HG03565 (cell line): ENCODE measurements at regions not wholly inside any gene's neighbourhood (a gene's known extent, or its start where the extent isn't known, plus 50 kb on each side); places are given as distances from the start of the nearest gene placed in this dataset.

Source experiments
- ATAC-seq: cut with Tn5 transposase; IDR thresholded peaks from one replicate; pipeline ENCODE4 v1.9.1; 2021; ENCODE audit warnings: mild to moderate bottlenecking, moderate library complexity; ENCODE audit not compliant: unreplicated experiment

DNA sequence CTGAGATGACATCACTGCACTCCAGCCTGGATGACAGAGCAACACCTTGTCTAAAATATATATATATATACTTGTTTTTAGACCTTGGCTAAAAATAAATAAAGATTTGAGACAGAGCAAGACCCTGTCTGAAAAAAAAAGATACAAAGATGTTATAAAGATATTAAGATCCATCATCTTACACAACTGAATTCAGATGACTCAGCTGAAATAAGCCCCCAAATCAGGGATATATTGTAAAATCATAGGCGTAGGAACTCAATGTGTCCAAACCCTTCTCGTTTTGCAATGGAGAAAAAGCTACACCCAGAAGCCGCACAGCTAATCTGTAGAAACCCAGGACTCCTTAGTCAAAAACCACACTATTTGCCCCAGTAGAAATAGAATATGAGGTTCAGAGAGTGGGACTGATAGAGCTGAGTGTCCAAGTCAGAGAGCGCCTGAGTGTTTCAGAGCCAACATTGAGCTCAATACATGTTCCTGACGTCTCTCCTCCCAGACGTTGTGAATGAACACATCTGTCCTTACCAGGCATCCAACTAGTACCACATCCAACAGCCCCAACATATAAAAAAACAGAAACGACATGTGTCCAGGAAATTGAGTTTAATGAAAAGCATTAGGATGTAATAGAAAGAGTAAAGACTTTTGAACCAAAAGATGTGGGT lies 207.9 kb upstream of the BLID start:
- ATAC-seq: no peak

DNA sequence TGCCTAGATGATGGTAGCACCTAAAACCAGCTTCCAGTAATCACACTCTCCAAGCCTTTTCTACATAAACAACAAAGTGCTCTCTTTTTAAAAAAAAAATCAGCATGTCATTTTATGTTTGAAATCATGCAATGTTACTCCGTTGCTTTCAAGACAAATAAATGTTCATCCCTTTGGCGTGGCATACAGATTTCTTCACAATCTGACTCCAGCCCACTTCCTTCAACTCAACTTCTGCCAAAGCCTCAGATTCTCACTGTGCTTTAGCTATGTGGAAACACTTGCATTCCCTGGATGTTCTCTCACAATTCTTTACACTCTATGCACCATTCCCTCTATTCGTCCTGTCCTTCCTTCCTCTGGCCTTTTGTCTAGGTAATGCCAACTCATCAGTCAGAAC lies 206.3 kb upstream of the BLID start:
- ATAC-seq: no peak

DNA sequence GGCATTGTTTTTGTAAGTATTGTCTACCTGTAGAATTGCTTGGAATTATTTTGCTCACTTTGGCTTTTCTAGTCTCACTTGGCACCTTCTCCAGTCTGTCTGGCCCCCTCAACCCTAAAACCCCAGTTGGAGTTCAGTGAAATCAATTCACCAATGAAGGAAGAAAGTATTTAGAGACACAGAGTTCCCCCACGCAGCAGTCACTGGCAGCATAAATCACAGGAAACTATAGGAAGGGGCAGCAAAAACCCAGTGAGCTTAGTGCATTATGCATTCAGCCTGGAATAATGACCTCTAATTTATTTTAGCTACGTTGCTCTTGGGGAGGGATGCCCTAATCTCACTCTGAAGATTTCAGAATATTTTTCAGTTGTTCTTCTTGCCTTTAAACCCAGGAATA lies 204.7 kb upstream of the BLID start:
- no peak for ATAC-seq

DNA sequence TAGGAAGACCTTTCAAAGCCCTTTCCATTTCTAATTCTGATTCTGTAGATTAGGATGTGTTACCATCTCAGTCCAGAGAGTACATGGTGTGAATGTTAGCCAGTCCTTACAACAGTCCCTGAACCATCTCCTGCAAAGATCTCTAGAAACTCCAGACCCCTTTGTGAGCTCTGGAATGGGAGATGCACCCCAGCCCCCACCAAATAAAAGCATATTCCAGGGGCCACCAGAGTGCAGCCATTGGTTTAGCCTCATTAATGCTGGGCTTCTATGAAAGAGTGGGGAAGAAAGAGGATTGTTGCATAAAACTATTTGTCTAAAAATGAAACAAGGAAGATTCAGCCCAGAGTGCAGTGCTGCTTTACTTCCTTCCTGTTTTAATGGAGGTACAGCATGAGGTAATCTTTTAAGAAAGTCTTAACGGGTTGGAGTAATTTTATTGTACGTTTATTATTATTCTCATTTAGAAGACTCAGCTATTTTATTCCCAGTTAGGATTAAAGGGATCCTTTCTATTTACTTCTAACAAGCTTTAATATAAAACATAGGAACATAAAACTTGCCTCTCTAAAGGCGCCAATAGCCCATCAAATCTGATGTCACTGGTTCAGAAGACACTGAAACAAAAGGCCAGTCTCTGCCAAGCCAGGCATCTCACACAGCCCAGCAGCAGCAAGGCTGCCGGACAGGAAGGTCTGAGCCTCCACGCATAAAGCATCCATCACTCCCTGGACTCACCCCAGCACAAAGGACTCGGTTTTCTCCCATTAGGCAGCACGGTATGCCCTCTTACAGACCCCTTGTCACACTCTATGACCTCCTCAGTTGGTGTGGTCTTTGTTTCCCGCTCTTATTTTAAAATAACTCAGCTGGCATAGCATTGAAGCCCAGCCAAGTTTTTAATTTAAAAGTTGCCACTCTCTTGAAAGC lies 203.9 kb upstream of the BLID start:
- ATAC-seq: no peak

DNA sequence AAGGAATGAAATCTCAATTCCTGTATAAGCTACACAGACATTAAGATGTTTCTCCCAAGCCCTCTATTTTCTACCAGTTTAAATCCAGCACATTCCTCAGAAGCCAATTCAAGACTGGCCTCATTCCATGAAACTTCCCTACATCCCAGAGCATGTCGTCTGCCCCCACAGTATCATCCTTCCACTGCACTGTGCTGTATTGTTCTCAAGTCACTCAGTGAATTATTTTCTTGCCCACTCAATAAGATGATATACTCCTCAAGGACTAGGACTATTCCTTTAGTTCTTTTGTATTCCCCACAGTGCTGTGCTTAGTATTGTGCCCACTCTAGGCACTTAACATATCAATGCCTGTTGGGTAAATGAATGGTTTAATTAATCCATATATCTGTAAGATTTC lies 203.1 kb upstream of the BLID start:
- ATAC-seq: no peak

DNA sequence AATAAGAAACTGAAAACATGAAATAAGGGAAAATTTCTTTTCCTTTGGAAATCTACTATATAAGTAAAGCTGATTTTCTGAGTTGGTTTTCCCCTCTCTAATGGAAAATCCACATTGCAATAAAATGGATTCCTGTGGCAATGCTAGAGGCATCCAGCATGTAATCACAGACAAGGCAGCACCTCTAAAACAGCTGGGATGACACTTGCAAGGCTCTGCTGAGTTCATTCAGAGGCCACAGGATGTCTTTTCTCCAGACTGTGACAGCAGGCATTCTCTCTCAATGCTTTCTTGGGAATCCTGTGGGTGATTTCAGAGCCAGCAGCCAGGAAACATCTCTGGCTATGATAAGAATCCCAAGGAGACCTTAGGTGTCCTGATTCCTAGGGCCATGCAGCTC lies 201.3 kb upstream of the BLID start:
- no peak for ATAC-seq

DNA sequence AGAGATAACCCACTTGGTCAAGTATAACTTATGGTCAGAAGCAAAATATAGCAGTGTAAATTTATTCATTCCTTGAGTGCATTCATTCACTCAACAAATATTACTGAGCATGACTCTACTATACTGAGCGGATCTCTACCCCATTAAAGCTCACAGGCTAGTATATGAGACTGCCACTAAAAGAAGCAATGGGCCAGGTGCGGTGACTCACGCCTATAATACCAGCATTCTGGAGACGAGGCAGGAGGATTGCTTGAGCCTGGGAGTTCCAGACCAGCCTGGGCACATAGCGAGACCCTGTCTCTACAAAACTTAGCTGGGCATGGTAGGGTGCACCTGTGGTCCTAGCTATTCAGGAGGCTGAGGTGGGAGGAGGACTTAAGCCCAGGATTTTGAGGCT lies 197.6 kb upstream of the BLID start:
- no peak for ATAC-seq

DNA sequence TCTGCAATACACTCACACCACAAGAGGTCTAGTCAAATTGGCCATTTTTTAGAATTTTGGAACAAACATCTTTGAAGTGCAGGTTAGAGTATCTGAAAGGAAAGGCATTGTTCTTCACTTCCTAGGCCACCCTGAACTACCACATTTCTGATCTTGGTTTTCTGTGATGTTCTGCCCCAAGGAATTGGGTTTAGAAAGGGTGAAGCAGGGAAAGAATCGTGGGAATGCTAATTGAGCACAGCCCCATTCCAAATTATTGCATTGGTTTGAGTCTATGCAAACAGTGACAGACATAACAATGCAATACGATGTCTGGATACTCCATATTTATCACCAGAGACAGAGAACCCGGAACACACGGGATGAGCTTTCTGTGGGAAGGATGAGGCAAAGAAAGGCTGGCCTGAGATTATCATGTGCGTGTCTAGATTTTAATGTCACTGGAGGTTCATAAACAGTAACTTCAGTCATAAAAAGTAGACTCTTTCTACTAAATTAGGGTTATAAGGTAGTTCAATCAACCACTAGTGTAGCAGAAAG lies 195.3 kb upstream of the BLID start:
- no peak for ATAC-seq

DNA sequence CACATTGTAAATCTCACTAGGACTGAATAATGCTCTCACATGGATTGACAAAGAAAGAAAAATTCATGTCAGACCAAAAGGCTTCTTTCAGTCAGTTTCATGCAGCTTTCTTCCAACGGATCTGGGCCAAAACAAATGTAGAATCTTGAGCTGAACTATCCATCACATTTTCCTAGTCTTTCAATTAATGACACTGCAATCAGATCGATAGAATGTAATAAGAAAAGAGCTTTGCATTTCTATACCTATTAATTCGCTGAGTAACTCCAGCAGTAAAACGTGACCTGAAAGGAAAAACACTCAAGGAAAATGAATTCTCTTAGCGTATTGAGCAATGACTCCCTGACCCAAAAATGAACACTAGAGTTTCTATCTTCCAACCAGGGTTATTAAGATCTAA lies 194.8 kb upstream of the BLID start:
- no peak for ATAC-seq

DNA sequence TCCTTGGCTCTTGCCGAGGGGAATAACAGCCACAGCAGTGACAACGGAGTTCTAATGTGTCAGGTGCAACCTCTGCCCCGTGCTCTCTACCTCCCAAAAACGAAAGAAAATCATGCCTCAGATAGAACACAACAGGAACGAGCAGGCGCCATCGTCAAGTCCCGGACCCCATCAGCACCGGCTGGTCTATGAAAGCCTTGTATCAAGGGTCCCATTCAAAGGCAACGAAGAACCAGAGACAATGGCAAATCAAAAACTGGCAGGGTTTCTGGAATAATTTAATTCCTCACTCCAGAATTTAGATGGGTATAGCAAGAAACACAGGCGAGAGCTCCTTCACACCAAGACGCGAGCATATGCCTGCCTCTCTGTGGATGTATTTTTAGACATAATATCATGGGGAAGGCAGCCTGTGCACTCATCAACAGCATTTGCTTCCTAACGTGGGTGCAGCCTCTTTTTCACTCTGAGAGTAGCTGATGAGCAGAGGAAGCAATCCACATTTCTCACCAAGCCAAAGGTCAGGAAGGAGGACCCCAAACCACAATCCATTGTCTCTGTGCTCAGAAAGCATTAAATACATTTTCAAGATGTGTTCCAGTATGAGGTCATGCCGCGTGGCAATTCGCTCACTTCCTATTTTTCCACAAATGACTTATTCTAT lies 193.4 kb upstream of the BLID start:
- ATAC-seq: no peak

DNA sequence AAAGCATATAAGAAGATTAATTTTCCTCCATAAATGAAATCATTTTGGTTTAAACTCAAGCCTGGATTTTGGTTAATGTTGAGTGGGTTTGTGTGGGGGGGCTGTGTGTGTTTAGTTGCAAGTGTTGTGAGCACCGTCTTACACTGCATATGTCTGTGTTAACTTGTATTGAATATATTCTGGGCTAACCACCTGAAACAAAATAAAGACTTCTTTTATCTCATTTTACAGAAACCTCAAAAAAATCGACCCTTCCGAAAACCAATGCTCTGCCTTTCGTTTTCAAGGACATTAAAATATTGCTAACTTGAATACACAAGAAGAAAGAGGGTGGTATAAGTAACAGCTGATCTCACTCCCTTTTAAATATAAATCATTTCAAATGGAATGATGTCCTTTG lies 192.2 kb upstream of the BLID start:
- no peak for ATAC-seq

DNA sequence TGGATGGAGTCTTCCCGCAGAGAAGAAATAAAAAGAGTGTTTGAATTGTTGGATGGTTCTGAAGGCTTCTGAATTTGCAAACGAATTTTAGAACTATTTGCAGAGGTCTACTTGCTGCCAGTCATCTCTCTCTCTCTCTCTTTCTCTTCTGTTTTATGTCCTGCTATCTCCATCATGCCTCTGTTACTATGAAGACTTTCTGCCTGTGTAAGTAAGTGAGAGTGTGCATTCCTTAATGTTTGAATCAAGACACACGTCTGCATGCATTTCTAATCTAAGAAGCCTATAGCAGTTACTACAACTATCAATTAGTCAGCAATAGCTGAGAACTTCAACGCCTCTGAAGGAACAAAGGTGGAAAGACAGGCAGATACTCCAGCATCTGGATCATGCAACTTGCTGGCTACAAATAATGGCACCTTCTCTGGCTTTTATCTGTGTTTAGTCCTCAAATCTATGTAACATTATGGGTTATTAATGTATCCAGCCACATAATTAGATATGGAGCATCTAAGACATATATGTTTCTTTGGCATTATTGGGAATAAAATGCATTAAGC lies 191.5 kb upstream of the BLID start:
- no peak for ATAC-seq

DNA sequence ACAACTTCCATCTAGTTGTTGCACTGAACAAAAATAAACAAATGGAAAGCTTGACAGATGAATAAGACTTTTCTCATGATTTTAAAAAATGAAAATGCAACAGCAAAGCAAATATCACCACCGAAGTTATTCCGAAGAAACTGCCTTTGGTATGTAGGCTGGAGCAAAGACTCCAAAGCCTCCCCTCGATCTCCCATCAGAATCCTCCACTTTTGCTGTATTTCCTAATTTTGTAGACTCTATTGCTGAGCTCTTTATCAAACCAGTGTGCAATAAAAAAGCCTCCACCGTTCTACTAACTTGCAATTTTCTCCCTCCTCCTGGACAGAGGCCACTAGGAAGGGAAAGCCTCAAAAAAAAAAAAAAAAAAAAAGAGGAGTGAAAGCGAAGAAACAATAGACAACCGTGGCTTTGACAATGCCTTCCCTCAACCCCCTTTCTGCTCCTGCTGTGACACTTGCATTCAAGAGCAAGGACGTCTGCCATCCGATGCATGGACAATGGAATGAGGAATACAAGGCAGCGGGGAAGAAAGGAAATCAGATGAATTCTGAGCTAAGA lies 190.9 kb upstream of the BLID start:
- no peak for ATAC-seq

DNA sequence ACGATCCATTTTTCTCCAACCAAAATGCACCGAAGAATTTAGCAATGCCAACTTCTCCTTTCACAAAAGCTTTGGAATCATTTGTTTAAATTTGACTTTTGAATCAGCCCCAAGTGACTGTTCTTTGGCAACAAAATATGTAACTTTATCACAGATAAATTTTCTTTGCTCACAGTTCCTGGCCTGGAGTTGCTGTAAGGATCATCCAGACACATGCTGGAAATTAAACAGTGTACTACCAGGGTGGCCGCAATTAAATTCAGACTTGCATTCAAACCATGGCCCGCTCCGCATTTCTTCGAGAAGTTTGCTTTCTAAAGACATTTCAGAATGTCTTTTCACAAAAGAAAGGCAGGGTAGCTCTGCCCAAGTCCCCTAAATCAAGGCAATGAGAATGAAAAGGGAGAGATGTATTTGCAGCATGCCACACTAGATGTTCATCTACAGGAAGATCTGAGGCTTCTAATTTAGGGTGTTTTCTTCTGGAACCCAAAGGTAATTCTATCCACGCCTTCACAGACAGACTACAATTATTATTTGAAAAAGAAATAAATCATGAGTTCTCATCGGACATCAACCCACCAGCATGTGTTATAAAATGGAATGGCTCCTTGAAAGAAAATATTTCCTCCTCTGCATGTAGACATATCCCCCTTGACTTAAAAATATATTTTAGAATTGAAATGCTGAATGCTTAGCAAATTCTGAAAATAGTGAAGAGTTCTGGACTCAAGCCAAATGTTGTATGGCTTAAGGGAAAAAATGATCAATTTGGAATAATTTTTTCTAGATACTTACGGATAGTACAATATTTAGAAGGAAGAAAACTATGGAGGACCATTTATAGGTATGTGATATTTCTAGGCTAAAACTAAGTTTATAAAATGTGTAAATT lies 189.7 kb upstream of the BLID start:
- ATAC-seq: no peak

DNA sequence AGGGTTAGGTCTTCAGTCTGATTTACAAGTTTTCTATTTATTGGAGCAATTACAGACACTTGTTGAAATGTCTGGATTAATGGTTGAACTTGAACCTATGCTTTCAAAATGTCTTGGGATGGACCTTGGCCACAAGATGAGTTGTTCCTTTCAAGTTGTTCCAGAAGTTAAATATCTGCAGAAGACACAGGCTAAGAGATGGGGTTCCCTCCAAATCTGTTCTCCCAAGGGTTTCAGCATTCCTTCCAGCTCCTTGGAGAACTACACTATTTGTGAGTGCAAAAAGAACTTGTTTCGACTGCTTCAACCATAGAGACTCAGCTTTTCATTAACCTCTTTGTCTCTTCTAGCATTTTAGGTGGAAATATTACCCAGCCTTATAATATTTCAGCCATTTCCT lies 189.0 kb upstream of the BLID start:
- no peak for ATAC-seq

DNA sequence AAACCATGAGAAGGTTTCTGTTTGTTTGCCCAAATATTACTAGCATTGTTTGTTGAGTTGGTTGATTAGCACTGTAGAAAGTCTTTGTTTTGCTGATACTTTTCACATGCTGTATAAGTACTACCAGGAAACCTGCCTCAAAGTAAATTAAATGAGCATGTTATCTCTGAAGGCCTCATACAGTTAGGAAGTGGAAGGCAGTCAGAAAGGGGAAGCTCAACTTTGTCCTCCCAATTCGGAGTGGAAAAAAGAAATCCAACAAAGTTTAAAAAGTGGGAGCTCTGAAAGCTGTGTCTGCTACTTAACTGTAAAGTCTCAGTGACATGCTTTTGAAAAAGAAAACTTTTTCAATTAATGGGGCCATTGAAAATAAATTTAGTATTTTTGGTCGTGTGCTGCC lies 188.3 kb upstream of the BLID start:
- no peak for ATAC-seq

DNA sequence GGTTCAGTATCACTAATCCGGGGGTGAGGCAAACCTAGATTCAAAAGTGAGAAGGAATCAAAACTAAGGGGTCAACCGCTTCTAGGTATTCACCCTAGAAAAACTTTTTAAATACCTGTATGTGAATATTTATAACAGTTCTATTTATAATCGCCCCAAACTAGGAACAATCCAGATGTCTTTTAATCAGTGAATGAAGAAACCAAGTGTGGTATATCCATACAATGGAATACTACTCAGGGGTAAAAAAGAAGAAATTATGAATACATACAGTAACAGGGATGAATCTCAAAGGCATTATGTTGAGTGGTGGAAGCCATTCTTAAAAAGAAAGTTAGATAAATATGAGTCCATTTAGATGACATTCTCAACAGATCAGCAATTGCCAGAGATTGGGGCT lies 178.0 kb upstream of the BLID start:
- ATAC-seq: no peak

DNA sequence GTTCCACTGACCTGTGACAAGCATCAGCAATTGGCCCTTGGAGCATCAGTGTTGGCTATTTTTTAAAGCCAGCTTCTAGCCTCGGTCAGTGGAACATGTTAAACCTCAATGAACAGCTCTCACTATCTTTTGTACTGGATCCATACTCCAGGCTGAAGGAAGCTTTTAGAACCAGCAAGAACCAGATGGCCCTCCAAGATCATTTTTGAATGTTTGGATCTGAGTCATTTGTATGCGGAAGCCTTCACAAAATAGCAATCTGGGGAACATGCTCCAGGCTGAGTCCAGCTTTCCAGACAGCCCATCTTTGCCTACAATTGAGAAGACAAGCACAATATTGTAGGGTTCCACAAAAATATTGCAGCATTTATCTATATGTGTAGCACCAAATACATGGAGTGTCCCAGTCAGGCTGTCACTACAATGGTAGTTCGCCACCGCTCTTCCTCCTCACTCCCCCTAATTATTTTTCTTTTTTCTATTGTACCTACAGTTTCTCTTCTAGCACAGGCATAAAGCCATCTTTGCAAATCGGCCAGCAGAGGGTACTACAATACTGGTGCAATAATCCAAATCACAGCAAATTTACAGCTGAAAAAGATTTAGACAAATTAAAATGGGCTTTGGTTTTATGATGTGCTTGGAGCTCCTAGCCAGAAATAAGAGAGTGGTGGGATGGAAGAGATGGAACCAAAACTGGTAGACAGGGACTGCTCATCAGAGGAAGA lies 177.4 kb upstream of the BLID start:
- ATAC-seq: no peak

DNA sequence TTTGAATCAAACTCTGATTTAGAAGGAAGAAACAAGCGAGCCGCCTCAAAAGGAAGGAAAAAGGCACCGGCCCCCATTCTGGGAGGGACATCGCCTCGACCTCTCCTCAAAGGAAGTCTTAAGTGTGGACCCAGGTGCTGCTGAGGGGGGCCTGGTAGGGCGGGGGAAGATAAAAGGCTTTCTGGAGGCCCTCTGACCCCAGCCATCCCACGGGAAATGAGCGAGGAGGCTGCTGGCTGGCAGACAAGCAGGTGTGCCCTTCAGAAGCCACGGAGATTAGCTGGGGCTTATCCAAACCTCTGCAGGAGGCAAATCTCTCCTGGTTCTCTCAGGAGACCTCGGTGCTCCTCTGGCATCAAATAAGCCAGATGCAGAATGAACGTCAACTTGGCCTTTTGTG lies 171.4 kb upstream of the BLID start:
- ATAC-seq: no peak
